SU-DHL-6 (cell line): ENCODE measurements at regions not wholly inside any gene's neighbourhood (a gene's known extent, or its start where the extent isn't known, plus 50 kb on each side); places are given as distances from the start of the nearest gene placed in this dataset.

Source experiments
- H2AFZ ChIP-seq: fragments of 200-600 bp; sonication (generic); 2 replicates; pipeline ENCODE4 v1.6.1; 2014; ENCODE audit warnings: low read depth, mild to moderate bottlenecking, moderate library complexity, mixed read lengths, antibody characterized with exemption, low read length; ENCODE audit not compliant: severe bottlenecking
- H3F3A ChIP-seq: fragments of 200-600 bp; shearing (Covaris generic); 2 replicates; pipeline ENCODE4 v1.6.0; 2016; ENCODE audit warnings: antibody characterized with exemption, mild to moderate bottlenecking; ENCODE audit not compliant: insufficient read depth
- H3K27ac ChIP-seq: fragments of 200-600 bp; sonication (generic); 2 replicates; pipeline ENCODE4 v1.5.1; 2016; ENCODE audit warnings: low read depth, mild to moderate bottlenecking, low read length, moderate library complexity, mixed read lengths
- H3K27me3 ChIP-seq: fragments of 200-600 bp; sonication (generic), shearing (Covaris generic); 2 replicates; pipeline ENCODE4 v1.6.0; 2014; ENCODE audit warnings: mild to moderate bottlenecking, low read length
- H3K36me3 ChIP-seq: fragments of 200-600 bp; sonication (generic); 2 replicates; pipeline ENCODE4 v1.6.1; 2014; ENCODE audit warnings: mild to moderate bottlenecking, low read length, mixed read lengths
- H3K4me2 ChIP-seq: fragments of 300-600, 200-600 bp; shearing (Covaris generic), sonication (generic); 2 replicates; pipeline ENCODE4 v1.6.0; 2014; ENCODE audit warnings: low read length, low read depth, mild to moderate bottlenecking; ENCODE audit not compliant: poor library complexity, severe bottlenecking
- H3K4me3 ChIP-seq: fragments of 200-600 bp; sonication (generic); 2 replicates; pipeline ENCODE4 v1.5.1; 2014; ENCODE audit warnings: antibody characterized with exemption, low read length, mild to moderate bottlenecking, mixed read lengths; ENCODE audit not compliant: insufficient read depth, poor library complexity, severe bottlenecking
- H3K79me2 ChIP-seq: fragments of 200-600 bp; sonication (generic); 2 replicates; pipeline ENCODE4 v1.6.1; 2014; ENCODE audit warnings: mild to moderate bottlenecking, low read length, moderate library complexity; ENCODE audit not compliant: insufficient read depth
- H3K9ac ChIP-seq: fragments of 200-600 bp; sonication (generic); 2 replicates; pipeline ENCODE4 v1.7.0; 2014; ENCODE audit warnings: mild to moderate bottlenecking, low read length
- H3K9me2 ChIP-seq: fragments of 200-600 bp; sonication (generic); replicated peaks from 2 replicates; pipeline ENCODE4 v1.6.1; 2014; ENCODE audit warnings: low read length; ENCODE audit not compliant: insufficient read depth
- H3K9me3 ChIP-seq: fragments of 200-600 bp; sonication (generic); 2 replicates; pipeline ENCODE4 v1.6.1; 2014; ENCODE audit warnings: low read length, mixed read lengths; ENCODE audit not compliant: insufficient read depth
- H4K20me1 ChIP-seq: fragments of 200-600 bp; sonication (generic); 2 replicates; pipeline ENCODE4 v1.6.1; 2014; ENCODE audit warnings: low read depth, mild to moderate bottlenecking, antibody characterized with exemption, low read length, moderate library complexity, mixed read lengths
- EZH2phosphoT487 ChIP-seq: fragments of 200-600 bp; sonication (generic), shearing (Covaris generic); conservative IDR thresholded peaks from 2 replicates; pipeline ENCODE4 v1.6.1; 2018; ENCODE audit warnings: mild to moderate bottlenecking, antibody characterized with exemption, low read length, moderate library complexity, mixed read lengths
- TF ChIP-seq, protein P1 (sequence below): fragments of 200-600 bp; sonication (generic); IDR thresholded peaks from one replicate; pipeline ENCODE4 v1.5.1; 2017; ENCODE audit warnings: antibody characterized with exemption, mild to moderate bottlenecking, low read length, moderate library complexity; ENCODE audit not compliant: insufficient read depth, poor library complexity, severe bottlenecking

DNA sequence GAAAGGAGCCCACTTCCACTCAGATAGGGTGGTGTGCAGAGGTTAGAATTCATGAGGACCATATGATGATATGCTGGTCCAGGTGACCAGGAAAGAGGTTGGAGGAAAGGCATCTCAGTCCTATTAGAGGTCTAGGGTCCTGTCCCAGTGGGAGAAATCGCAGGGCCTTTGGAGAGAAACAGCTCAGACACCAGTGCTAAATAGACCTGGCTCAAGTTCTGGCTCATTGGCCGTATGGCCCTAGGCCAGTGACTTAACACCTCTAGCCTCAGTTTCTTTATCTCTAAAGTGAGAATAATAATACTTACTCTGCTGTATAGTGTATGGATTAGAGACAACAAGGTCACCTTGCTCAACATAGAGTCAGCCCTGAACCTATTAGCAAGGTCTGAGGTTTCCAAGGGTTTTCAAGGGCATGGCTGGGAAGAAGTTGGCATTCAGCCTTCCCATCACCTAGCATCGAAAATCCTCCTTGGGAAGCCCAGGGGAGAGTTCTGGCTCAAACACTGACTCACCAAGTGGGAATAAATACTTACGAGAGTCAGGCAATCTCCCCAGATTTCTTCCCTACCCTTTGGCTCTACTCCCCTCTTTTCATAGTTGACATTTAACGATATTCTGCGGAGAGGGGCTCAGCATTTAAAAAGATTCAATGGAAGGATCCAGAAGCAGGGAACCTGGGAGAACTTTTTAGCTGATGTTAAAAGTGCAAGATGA, 473.1 kb upstream of the PODXL start:
- Histone ChIP-seq H4K20me1 (no peaks in the 10 kb centered on the region), H3K9me2 (no peaks in the 10 kb centered on the region), H3F3A (no peaks in the 10 kb centered on the region), H3K4me3 (no peak overlapping the region), H3K27me3 (no peaks in the 10 kb centered on the region), H3K27ac (no peak overlapping the region), H3K79me2 (no peaks in the 10 kb centered on the region), H3K4me2 (no peak overlapping the region), H3K9me3 (no peaks in the 10 kb centered on the region), H2AFZ (no peak overlapping the region), H3K9ac (no peak overlapping the region), H3K36me3 (no peaks in the 10 kb centered on the region)
- TF ChIP-seq EZH2phosphoT487 = no peak
- TF ChIP-seq, protein P1, sequence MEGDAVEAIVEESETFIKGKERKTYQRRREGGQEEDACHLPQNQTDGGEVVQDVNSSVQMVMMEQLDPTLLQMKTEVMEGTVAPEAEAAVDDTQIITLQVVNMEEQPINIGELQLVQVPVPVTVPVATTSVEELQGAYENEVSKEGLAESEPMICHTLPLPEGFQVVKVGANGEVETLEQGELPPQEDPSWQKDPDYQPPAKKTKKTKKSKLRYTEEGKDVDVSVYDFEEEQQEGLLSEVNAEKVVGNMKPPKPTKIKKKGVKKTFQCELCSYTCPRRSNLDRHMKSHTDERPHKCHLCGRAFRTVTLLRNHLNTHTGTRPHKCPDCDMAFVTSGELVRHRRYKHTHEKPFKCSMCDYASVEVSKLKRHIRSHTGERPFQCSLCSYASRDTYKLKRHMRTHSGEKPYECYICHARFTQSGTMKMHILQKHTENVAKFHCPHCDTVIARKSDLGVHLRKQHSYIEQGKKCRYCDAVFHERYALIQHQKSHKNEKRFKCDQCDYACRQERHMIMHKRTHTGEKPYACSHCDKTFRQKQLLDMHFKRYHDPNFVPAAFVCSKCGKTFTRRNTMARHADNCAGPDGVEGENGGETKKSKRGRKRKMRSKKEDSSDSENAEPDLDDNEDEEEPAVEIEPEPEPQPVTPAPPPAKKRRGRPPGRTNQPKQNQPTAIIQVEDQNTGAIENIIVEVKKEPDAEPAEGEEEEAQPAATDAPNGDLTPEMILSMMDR = no peak

DNA sequence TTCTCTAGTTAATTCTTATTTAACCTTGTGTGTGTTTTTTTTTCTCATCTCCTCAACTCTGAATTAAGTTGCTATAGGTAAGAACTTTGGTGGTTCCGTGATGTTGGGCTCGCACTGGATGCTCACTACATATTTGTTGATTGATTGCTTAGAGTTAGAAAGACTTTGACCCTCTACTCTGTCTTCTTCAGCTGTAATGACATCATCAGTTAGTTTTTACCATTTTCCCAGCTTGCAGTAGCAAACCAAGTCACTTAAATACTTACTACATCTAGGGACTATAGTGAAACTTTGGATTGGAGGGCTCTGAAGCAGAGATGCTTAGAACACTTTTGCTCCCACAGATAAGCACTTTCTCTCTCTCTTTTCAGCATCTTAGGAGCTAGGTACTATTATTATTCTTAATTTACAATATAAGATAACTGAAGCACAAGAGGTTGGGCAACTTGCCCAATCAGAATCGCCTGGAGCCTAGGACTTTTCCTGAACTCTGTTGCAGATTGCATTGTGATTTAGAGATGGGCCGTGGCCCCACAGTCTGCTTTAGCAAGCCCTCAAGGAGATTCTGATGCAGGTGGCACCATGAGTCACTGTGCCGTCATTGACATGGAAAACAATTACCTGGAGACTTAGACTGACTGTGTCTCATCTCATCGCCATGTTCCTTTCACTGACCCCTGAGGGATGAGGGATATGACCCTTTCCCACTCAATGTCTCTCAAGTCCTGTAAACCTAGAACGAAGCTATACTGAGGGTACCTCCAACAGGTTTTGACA, 471.9 kb upstream of the PODXL start:
- H3K79me2 ChIP-seq = no peaks in the 10 kb centered on the region
- H4K20me1 ChIP-seq = no peaks in the 10 kb centered on the region
- H3K27ac ChIP-seq = no peak overlapping the region
- H3K36me3 ChIP-seq = no peaks in the 10 kb centered on the region
- no peak overlapping the region for H2AFZ ChIP-seq
- H3K9me2 ChIP-seq = no peaks in the 10 kb centered on the region
- no peaks in the 10 kb centered on the region for H3K27me3 ChIP-seq
- no peaks in the 10 kb centered on the region for H3K9me3 ChIP-seq
- H3K4me2 ChIP-seq = no peak overlapping the region
- no peak overlapping the region for H3K9ac ChIP-seq
- no peak overlapping the region for H3K4me3 ChIP-seq
- H3F3A ChIP-seq = no peaks in the 10 kb centered on the region
- no peak for TF ChIP-seq EZH2phosphoT487
- TF ChIP-seq, protein P1 = no peak

DNA sequence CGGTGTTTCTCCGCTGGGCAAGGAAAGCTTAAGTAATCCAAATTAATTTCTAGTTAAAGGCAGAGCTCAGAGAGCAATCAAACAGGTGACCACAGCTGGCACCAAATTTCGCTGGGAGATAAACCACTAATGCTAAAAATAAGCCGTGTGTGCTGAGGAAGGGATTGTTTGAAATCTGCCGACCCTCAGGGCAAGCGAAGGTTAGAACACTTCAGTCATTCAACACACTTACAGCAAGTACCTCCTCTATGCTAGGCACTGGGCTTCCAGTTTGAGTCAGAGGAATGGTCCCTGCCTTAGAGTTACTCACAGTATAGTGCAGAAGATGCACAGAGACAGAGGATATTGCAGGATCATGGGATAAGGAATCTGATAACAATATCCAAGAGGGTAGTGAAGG, 467.9 kb upstream of the PODXL start:
- H3K9ac ChIP-seq = no peak overlapping the region
- H3K27ac ChIP-seq = no peak overlapping the region
- H3K27me3 ChIP-seq = no peaks in the 10 kb centered on the region
- H3K36me3 ChIP-seq = no peaks in the 10 kb centered on the region
- no peaks in the 10 kb centered on the region for H3K9me2 ChIP-seq
- no peaks in the 10 kb centered on the region for H4K20me1 ChIP-seq
- no peak overlapping the region for H2AFZ ChIP-seq
- TF ChIP-seq, protein P1 = no peak
- no peak for TF ChIP-seq EZH2phosphoT487
- H3K9me3 ChIP-seq = no peaks in the 10 kb centered on the region
- no peak overlapping the region for H3K4me2 ChIP-seq
- no peaks in the 10 kb centered on the region for H3K79me2 ChIP-seq
- no peak overlapping the region for H3K4me3 ChIP-seq
- H3F3A ChIP-seq = no peaks in the 10 kb centered on the region
